Transverse colon (tissue), 4 donors: ENCODE measurements at regions not wholly inside any gene's neighbourhood (a gene's known extent, or its start where the extent isn't known, plus 50 kb on each side); places are given as distances from the start of the nearest gene placed in this dataset.

ENCODE experiments used
- DNase-seq: peaks from one replicate; pipeline ENCODE4 v3.0.0-alpha.2; 2019
- H3K27ac ChIP-seq, 4 donors: fragments of 200-600 bp; sonication (generic); 2 replicates each; pipeline ENCODE4 v1.5.1; 2016 to 2018; ENCODE audit warnings: inconsistent platforms in 4 of 4
- H3K27me3 ChIP-seq: fragments of 200-600 bp; sonication (generic); 2 replicates; pipeline ENCODE4 v1.5.1; 2017; ENCODE audit warnings: inconsistent platforms
- H3K36me3 ChIP-seq, 4 donors: fragments of 200-600 bp; sonication (generic); 2 replicates each; pipeline ENCODE4 v1.5.1; 2017 to 2019; ENCODE audit warnings: inconsistent platforms in 4 of 4
- H3K4me1 ChIP-seq, 4 donors: fragments of 200-600 bp; sonication (generic); 2 replicates each; pipeline ENCODE4 v1.5.1; 2017 to 2020; ENCODE audit warnings: inconsistent platforms in 4 of 4
- H3K4me3 ChIP-seq, 4 donors: fragments of 200-600 bp; sonication (generic); 1 replicate in 1 of 4; 2 replicates in 3 of 4; pipeline versions ENCODE4 v1.5.1 to v1.6.1; 2017 to 2019; ENCODE audit warnings: inconsistent platforms in 4 of 4
- H3K9me3 ChIP-seq, 2 donors: fragments of 200-600 bp; sonication (generic); 2 replicates each; pipeline ENCODE4 v1.5.1; 2017 to 2019; ENCODE audit warnings: inconsistent platforms in 2 of 2
- EP300 ChIP-seq: sonication (generic); formaldehyde crosslinking; IDR thresholded peaks from one replicate; pipeline ENCODE4 v1.6.1; 2017; ENCODE audit warnings: antibody characterized with exemption, low read depth
- POLR2A ChIP-seq: fragments of 450-650 bp; IDR thresholded peaks from one replicate; pipeline ENCODE4 v1.6.1; 2016; ENCODE audit warnings: antibody characterized with exemption, mild to moderate bottlenecking, moderate library complexity
- POLR2AphosphoS5 ChIP-seq, 3 donors: sonication (generic); formaldehyde crosslinking; IDR thresholded peaks; one replicate each; pipeline ENCODE4 v1.6.1; 2016; ENCODE audit warnings: antibody characterized with exemption in 3 of 3
- WGBS, 2 donors: methylation state at CpG; one replicate each; pipeline ENCODE4 v1.1.5; 2018; ENCODE audit warnings: low coverage in 1 of 2; 5-methylcytosine and 5-hydroxymethylcytosine counted together
- in situ Hi-C, 4 donors: fragments of 200-750 bp; cut with MboI; loops; one replicate each; pipeline versions ENCODE4 v1.15.0 to v1.15.1; 2017; ENCODE audit warnings: low sequenced_read_pairs in 3 of 4, low pct_ligation_motif_present in 1 of 4, low pct_unique_long_range_greater_than_20kb in 1 of 4
- intact Hi-C: fragments of 100-400 bp; cut with DNase I; formaldehyde crosslinking; loops from one replicate; pipeline ENCODE4 v1.15.1; 2023; ENCODE audit warnings: low total_unique reads
- TF ChIP-seq, protein P1 (sequence below), 5 experiments: fragments of 200-600 bp in 3 of 5; fragments of 450-650 bp in 2 of 5; sonication (generic) in 3 of 5; IDR thresholded peaks; 1 replicate in 2 of 5; 2 replicates in 3 of 5; pipeline ENCODE4 v1.5.1; 2016 to 2017; ENCODE audit warnings: antibody characterized with exemption in 5 of 5, inconsistent platforms in 3 of 5, mild to moderate bottlenecking in 2 of 5, moderate library complexity in 1 of 5

- TF ChIP-seq EP300 = no peak
- TF ChIP-seq POLR2AphosphoS5 (IDR thresholded peaks at IDR 0.05) = no peak
- no peak for TF ChIP-seq POLR2A
- TF ChIP-seq, protein P1, sequence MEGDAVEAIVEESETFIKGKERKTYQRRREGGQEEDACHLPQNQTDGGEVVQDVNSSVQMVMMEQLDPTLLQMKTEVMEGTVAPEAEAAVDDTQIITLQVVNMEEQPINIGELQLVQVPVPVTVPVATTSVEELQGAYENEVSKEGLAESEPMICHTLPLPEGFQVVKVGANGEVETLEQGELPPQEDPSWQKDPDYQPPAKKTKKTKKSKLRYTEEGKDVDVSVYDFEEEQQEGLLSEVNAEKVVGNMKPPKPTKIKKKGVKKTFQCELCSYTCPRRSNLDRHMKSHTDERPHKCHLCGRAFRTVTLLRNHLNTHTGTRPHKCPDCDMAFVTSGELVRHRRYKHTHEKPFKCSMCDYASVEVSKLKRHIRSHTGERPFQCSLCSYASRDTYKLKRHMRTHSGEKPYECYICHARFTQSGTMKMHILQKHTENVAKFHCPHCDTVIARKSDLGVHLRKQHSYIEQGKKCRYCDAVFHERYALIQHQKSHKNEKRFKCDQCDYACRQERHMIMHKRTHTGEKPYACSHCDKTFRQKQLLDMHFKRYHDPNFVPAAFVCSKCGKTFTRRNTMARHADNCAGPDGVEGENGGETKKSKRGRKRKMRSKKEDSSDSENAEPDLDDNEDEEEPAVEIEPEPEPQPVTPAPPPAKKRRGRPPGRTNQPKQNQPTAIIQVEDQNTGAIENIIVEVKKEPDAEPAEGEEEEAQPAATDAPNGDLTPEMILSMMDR (IDR thresholded peaks at IDR 0.05) = no peak
- in situ Hi-C loops = no loop called here
Measured at GRCh38 chr1:4528590-4528989, 125.8 kb upstream of the AJAP1 start.

DNA sequence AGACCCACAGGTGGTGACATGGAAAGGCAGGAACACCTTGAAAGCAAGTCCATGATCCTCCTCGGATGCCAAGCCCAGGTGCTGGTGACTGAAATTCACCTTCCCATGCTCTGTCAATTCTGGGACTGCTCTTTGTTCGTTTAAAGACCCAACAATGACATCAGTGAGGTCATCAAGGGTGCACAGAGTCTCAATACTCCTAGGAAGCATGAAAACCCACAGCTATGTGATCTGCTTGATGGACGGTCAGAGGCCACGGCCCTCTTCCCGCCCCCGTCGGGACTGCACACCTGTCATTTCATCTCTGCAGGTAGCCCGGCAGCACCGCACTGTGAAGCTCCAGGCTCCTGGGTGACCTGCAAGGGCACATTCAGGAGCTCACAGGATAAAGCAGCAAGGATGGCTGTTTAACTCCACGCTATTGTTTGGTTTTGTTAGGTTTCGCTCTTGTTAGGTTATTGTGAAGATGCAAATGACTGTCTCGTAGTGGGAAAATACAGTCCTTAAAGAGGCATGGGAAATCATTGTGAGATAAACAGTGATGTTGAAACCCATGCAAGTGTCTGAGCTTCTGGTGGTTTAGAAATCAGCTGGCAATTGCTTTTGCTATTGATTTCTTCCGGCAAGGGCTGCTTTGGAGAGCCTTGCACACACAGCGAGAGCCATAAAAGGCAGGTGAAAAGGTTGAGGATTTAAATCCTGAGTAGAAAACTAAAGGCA is 124.8 kb upstream of the AJAP1 start:
- no peak for TF ChIP-seq POLR2AphosphoS5 (IDR thresholded peaks at IDR 0.05)
- in situ Hi-C loops (no loop called here), intact Hi-C loops (no loop called here)
- peaks cover 11% of the 10 kb centered on the region for H3K27me3 ChIP-seq
- H3K4me3 ChIP-seq = no peak overlapping the region
- H3K36me3 ChIP-seq = no peaks in the 10 kb centered on the region
- WGBS, 2 donors = 44 to 59% methylated on average over 4 to 14 of the region's 14 CpGs
- H3K9me3 ChIP-seq = no peaks in the 10 kb centered on the region
- no peaks in the 10 kb centered on the region for H3K4me1 ChIP-seq
- H3K27ac ChIP-seq = no peak overlapping the region
- DNase-seq = no peak

More at GRCh38 chr1:4528590-4528989, 125.8 kb upstream of the AJAP1 start:
- Histone ChIP-seq H3K27me3 (peaks cover 11% of the 10 kb centered on the region), H3K4me3 (no peak overlapping the region), H3K36me3 (no peaks in the 10 kb centered on the region), H3K4me1 (no peaks in the 10 kb centered on the region), H3K9me3 (no peaks in the 10 kb centered on the region), H3K27ac (no peak overlapping the region)
- 79% methylated on average over 9 of the region's 10 CpGs; no CpG with 5 or more reads in 1 of the 2 donors for WGBS, 2 donors
- DNase-seq = no peak
- intact Hi-C loops = no loop called here

GRCh38 chr1:4530166-4530785 is 124.1 kb upstream of the AJAP1 start:
- intact Hi-C loops (no loop called here), in situ Hi-C loops (no loop called here)
- TF ChIP-seq POLR2A = no peak
- TF ChIP-seq EP300 = no peak
- TF ChIP-seq, protein P1 (IDR thresholded peaks at IDR 0.05) = no peak
- no peak for TF ChIP-seq POLR2AphosphoS5 (IDR thresholded peaks at IDR 0.05)
- no peak for DNase-seq
- Histone ChIP-seq H3K4me3 (no peak overlapping the region), H3K27me3 (peaks cover 11% of the 10 kb centered on the region), H3K9me3 (no peaks in the 10 kb centered on the region), H3K36me3 (no peaks in the 10 kb centered on the region), H3K27ac (no peak overlapping the region), H3K4me1 (no peaks in the 10 kb centered on the region)
- WGBS, 2 donors = 74 to 86% methylated on average over 5 to 9 of the region's 9 CpGs

- in situ Hi-C loops = no loop called here
- 76% methylated on average over 5 of the region's 5 CpGs; no CpG with 5 or more reads in 1 of the 2 donors for WGBS, 2 donors
Measured at GRCh38 chr1:4531842-4532241, 122.6 kb upstream of the AJAP1 start.

More at GRCh38 chr1:4531842-4532241, 122.6 kb upstream of the AJAP1 start:
- no peaks in the 10 kb centered on the region for H3K4me1 ChIP-seq
- H3K4me3 ChIP-seq = no peak overlapping the region
- peaks cover 11% of the 10 kb centered on the region for H3K27me3 ChIP-seq
- peaks cover 5 to 6% of the 10 kb centered on the region in 2 donors for H3K9me3 ChIP-seq
- no peak overlapping the region for H3K27ac ChIP-seq
- intact Hi-C loops = no loop called here
- DNase-seq = no peak
- TF ChIP-seq POLR2A = no peak
- TF ChIP-seq, protein P1 (IDR thresholded peaks at IDR 0.05) = no peak
- TF ChIP-seq EP300 = no peak
- no peak for TF ChIP-seq POLR2AphosphoS5 (IDR thresholded peaks at IDR 0.05)
- H3K36me3 ChIP-seq = no peaks in the 10 kb centered on the region
